HEK293 (cell line): ENCODE measurements at regions not wholly inside any gene's neighbourhood (a gene's known extent, or its start where the extent isn't known, plus 50 kb on each side); places are given as distances from the start of the nearest gene placed in this dataset.

Experiments used
- CTCF ChIA-PET: fragments of 350-600 bp; formaldehyde crosslinking; extraction: SDS; loops from one replicate; lab custom pipeline; 2021; ENCODE audit warnings: antibody characterized with exemption; lab: Yijun Ruan, JAX
- POLR2A ChIA-PET: fragments of 300-600 bp; formaldehyde crosslinking; extraction: SDS; loops from one replicate; lab custom pipeline; 2020; ENCODE audit warnings: antibody characterized with exemption, inconsistent platforms; lab: Yijun Ruan, JAX
- H3K27ac ChIP-seq: fragments of 200-500 bp; sonication (Bioruptor generic); 2 replicates; pipeline ENCODE4 v1.5.1; 2014; ENCODE audit warnings: low read depth, low read length, control low read depth, inconsistent platforms; ENCODE audit errors: extremely low read depth
- H3K36me3 ChIP-seq, 2 experiments: fragments of 200-500 bp in 1 of 2; sonication (Bioruptor generic) in 1 of 2; 1 replicate in 1 of 2; 2 replicates in 1 of 2; pipeline ENCODE4 v1.5.1; 2014 to 2017; ENCODE audit warnings: inconsistent platforms in 2 of 2, low read length in 2 of 2; ENCODE audit not compliant: control insufficient read depth in 2 of 2, insufficient read depth in 1 of 2
- H3K4me1 ChIP-seq: fragments of 200-500 bp; sonication (Bioruptor generic); 2 replicates; pipeline ENCODE4 v1.5.1; 2014; ENCODE audit warnings: mild to moderate bottlenecking, low read length, inconsistent platforms; ENCODE audit not compliant: control insufficient read depth, insufficient read depth
- H3K4me3 ChIP-seq: 2 replicates; pipeline ENCODE4 v1.5.1; 2011; ENCODE audit warnings: low read depth, mild to moderate bottlenecking, control low read depth, low read length, moderate library complexity
- H3K9me3 ChIP-seq: fragments of 200-500 bp; sonication (Bioruptor generic); 2 replicates; pipeline ENCODE4 v1.5.1; 2014; ENCODE audit warnings: low read depth, low read length, inconsistent platforms; ENCODE audit not compliant: control insufficient read depth, insufficient read depth
- ELK4 ChIP-seq: IDR thresholded peaks from 2 replicates; pipeline ENCODE4 v1.6.1; 2011; ENCODE audit warnings: mild to moderate bottlenecking, low read depth, low read length, borderline replicate concordance
- HOXA7 ChIP-seq: sonication (generic); formaldehyde crosslinking; IDR thresholded peaks from 2 replicates; pipeline ENCODE4 v1.8.1; 2022; ENCODE audit warnings: missing genetic modification reagents, borderline replicate concordance
- KLF16 ChIP-seq: fragments of 450-650 bp; formaldehyde crosslinking; IDR thresholded peaks from 2 replicates; pipeline ENCODE4 v1.5.1; 2017; ENCODE audit warnings: missing biosample characterization, missing genetic modification characterization
- KLF7 ChIP-seq: fragments of 450-650 bp; formaldehyde crosslinking; IDR thresholded peaks from 2 replicates; pipeline ENCODE4 v1.5.1; 2016; ENCODE audit warnings: missing biosample characterization, missing genetic modification characterization, borderline replicate concordance
- KLF8 ChIP-seq: fragments of 450-650 bp; formaldehyde crosslinking; IDR thresholded peaks from 2 replicates; pipeline ENCODE4 v1.5.1; 2016; ENCODE audit warnings: missing biosample characterization, missing genetic modification characterization
- PRDM4 ChIP-seq: fragments of 450-650 bp; formaldehyde crosslinking; IDR thresholded peaks from 2 replicates; pipeline ENCODE4 v1.5.1; 2017; ENCODE audit warnings: missing biosample characterization, missing genetic modification characterization
- RBAK ChIP-seq: fragments of 450-650 bp; formaldehyde crosslinking; IDR thresholded peaks from 2 replicates; pipeline ENCODE4 v1.5.1; 2016; ENCODE audit warnings: missing biosample characterization, missing genetic modification characterization
- REPIN1 ChIP-seq: fragments of 450-650 bp; formaldehyde crosslinking; IDR thresholded peaks from 2 replicates; pipeline ENCODE4 v1.5.1; 2017; ENCODE audit warnings: missing biosample characterization, missing genetic modification characterization, low read depth
- ZBTB20 ChIP-seq: fragments of 450-650 bp; formaldehyde crosslinking; IDR thresholded peaks from 2 replicates; pipeline ENCODE4 v1.5.1; 2016; ENCODE audit warnings: missing biosample characterization, missing genetic modification characterization
- ZNF140 ChIP-seq: fragments of 450-650 bp; formaldehyde crosslinking; IDR thresholded peaks from 2 replicates; pipeline ENCODE4 v1.5.1; 2016; ENCODE audit warnings: missing biosample characterization, missing genetic modification characterization
- ZNF146 ChIP-seq: fragments of 450-650 bp; formaldehyde crosslinking; IDR thresholded peaks from 2 replicates; pipeline ENCODE4 v1.5.1; 2016; ENCODE audit warnings: missing biosample characterization, missing genetic modification characterization
- ZNF292 ChIP-seq: fragments of 450-650 bp; formaldehyde crosslinking; IDR thresholded peaks from 2 replicates; pipeline ENCODE4 v1.5.1; 2016; ENCODE audit warnings: low read depth, missing biosample characterization, missing genetic modification characterization, borderline replicate concordance
- ZNF501 ChIP-seq: fragments of 450-650 bp; formaldehyde crosslinking; IDR thresholded peaks from 2 replicates; pipeline ENCODE4 v1.5.1; 2016; ENCODE audit warnings: missing biosample characterization, missing genetic modification characterization
- ZNF596 ChIP-seq: fragments of 450-650 bp; IDR thresholded peaks from 2 replicates; pipeline ENCODE4 v1.5.0; 2018; ENCODE audit warnings: missing biosample characterization, mild to moderate bottlenecking, missing genetic modification characterization, moderate library complexity
- ZNF623 ChIP-seq: fragments of 450-650 bp; formaldehyde crosslinking; IDR thresholded peaks from 2 replicates; pipeline ENCODE4 v1.5.1; 2016; ENCODE audit warnings: missing biosample characterization, missing genetic modification characterization
- ZNF768 ChIP-seq: fragments of 450-650 bp; formaldehyde crosslinking; IDR thresholded peaks from 2 replicates; pipeline ENCODE4 v1.5.1; 2018; ENCODE audit warnings: missing biosample characterization, mild to moderate bottlenecking, missing genetic modification characterization
- ZNF776 ChIP-seq: fragments of 450-650 bp; formaldehyde crosslinking; IDR thresholded peaks from 2 replicates; pipeline ENCODE4 v1.5.0; 2017; ENCODE audit warnings: missing biosample characterization, missing genetic modification characterization, borderline replicate concordance
- TF ChIP-seq, protein P1 (sequence below): fragments of 450-650 bp; formaldehyde crosslinking; IDR thresholded peaks from 2 replicates; pipeline ENCODE4 v1.5.1; 2016; ENCODE audit warnings: missing biosample characterization, missing genetic modification characterization
- TF ChIP-seq, protein P2 (sequence below): fragments of 450-650 bp; formaldehyde crosslinking; IDR thresholded peaks from 2 replicates; pipeline ENCODE4 v1.5.1; 2016; ENCODE audit warnings: missing biosample characterization, missing genetic modification characterization, borderline replicate concordance

- TF ChIP-seq PRDM4 (no peak), KLF16 (no peak), ZNF768 (tag by site-specific recombination) (no peak), ZNF146 (tag by site-specific recombination) (no peak), RBAK (no peak)
- TF ChIP-seq, protein P1, sequence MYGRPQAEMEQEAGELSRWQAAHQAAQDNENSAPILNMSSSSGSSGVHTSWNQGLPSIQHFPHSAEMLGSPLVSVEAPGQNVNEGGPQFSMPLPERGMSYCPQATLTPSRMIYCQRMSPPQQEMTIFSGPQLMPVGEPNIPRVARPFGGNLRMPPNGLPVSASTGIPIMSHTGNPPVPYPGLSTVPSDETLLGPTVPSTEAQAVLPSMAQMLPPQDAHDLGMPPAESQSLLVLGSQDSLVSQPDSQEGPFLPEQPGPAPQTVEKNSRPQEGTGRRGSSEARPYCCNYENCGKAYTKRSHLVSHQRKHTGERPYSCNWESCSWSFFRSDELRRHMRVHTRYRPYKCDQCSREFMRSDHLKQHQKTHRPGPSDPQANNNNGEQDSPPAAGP (tag by site-specific recombination), result no peak
- TF ChIP-seq, all 188 proteins: peak for 0
These were observed 2497.3 kb downstream of the ARAP2 start (continued) for GRCh38 chr4:33746979-33747378.

GRCh38 chr4:33751050-33751449 lies 2493.3 kb downstream of the ARAP2 start:
- Histone ChIP-seq H3K9me3 (no peaks in the 10 kb centered on the region), H3K27ac (no peak overlapping the region), H3K4me3 (no peak overlapping the region), H3K4me1 (no peaks in the 10 kb centered on the region), H3K36me3 (no peaks in the 10 kb centered on the region)
- CTCF ChIA-PET, result no interaction called here
- POLR2A ChIA-PET, result no interaction called here
- TF ChIP-seq, protein P2, sequence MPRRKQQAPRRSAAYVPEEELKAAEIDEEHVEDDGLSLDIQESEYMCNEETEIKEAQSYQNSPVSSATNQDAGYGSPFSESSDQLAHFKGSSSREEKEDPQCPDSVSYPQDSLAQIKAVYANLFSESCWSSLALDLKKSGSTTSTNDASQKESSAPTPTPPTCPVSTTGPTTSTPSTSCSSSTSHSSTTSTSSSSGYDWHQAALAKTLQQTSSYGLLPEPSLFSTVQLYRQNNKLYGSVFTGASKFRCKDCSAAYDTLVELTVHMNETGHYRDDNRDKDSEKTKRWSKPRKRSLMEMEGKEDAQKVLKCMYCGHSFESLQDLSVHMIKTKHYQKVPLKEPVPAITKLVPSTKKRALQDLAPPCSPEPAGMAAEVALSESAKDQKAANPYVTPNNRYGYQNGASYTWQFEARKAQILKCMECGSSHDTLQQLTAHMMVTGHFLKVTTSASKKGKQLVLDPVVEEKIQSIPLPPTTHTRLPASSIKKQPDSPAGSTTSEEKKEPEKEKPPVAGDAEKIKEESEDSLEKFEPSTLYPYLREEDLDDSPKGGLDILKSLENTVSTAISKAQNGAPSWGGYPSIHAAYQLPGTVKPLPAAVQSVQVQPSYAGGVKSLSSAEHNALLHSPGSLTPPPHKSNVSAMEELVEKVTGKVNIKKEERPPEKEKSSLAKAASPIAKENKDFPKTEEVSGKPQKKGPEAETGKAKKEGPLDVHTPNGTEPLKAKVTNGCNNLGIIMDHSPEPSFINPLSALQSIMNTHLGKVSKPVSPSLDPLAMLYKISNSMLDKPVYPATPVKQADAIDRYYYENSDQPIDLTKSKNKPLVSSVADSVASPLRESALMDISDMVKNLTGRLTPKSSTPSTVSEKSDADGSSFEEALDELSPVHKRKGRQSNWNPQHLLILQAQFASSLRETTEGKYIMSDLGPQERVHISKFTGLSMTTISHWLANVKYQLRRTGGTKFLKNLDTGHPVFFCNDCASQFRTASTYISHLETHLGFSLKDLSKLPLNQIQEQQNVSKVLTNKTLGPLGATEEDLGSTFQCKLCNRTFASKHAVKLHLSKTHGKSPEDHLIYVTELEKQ (tag by site-specific recombination), result no peak
- TF ChIP-seq ZNF596 (tag by site-specific recombination), result no peak
- no peak for TF ChIP-seq ZNF776 (tag by site-specific recombination)
- TF ChIP-seq HOXA7 (CRISPR knock-in tag), result no peak
- TF ChIP-seq KLF7 (tag by site-specific recombination), result no peak
- no peak for TF ChIP-seq ZNF140 (tag by site-specific recombination)
- TF ChIP-seq ZNF501 (tag by site-specific recombination), result no peak
- TF ChIP-seq ZNF623, result no peak
- no peak for TF ChIP-seq ZNF292
- TF ChIP-seq ZBTB20 (tag by site-specific recombination), result no peak
- no peak for TF ChIP-seq KLF8
- TF ChIP-seq ELK4, result no peak
- TF ChIP-seq REPIN1 (tag by site-specific recombination), result no peak
